SU-DHL-6 (cell line): ENCODE measurements at regions not wholly inside any gene's neighbourhood (a gene's known extent, or its start where the extent isn't known, plus 50 kb on each side); places are given as distances from the start of the nearest gene placed in this dataset.

ENCODE experiments used
- H2AFZ ChIP-seq: fragments of 200-600 bp; sonication (generic); 2 replicates; pipeline ENCODE4 v1.6.1; 2014; ENCODE audit warnings: low read depth, mild to moderate bottlenecking, moderate library complexity, mixed read lengths, antibody characterized with exemption, low read length; ENCODE audit not compliant: severe bottlenecking
- H3F3A ChIP-seq: fragments of 200-600 bp; shearing (Covaris generic); 2 replicates; pipeline ENCODE4 v1.6.0; 2016; ENCODE audit warnings: antibody characterized with exemption, mild to moderate bottlenecking; ENCODE audit not compliant: insufficient read depth
- H3K27ac ChIP-seq: fragments of 200-600 bp; sonication (generic); 2 replicates; pipeline ENCODE4 v1.5.1; 2016; ENCODE audit warnings: low read depth, mild to moderate bottlenecking, low read length, moderate library complexity, mixed read lengths
- H3K27me3 ChIP-seq: fragments of 200-600 bp; sonication (generic), shearing (Covaris generic); 2 replicates; pipeline ENCODE4 v1.6.0; 2014; ENCODE audit warnings: mild to moderate bottlenecking, low read length
- H3K36me3 ChIP-seq: fragments of 200-600 bp; sonication (generic); 2 replicates; pipeline ENCODE4 v1.6.1; 2014; ENCODE audit warnings: mild to moderate bottlenecking, low read length, mixed read lengths
- H3K4me2 ChIP-seq: fragments of 300-600, 200-600 bp; shearing (Covaris generic), sonication (generic); 2 replicates; pipeline ENCODE4 v1.6.0; 2014; ENCODE audit warnings: low read length, low read depth, mild to moderate bottlenecking; ENCODE audit not compliant: poor library complexity, severe bottlenecking
- H3K4me3 ChIP-seq: fragments of 200-600 bp; sonication (generic); 2 replicates; pipeline ENCODE4 v1.5.1; 2014; ENCODE audit warnings: antibody characterized with exemption, low read length, mild to moderate bottlenecking, mixed read lengths; ENCODE audit not compliant: insufficient read depth, poor library complexity, severe bottlenecking
- H3K79me2 ChIP-seq: fragments of 200-600 bp; sonication (generic); 2 replicates; pipeline ENCODE4 v1.6.1; 2014; ENCODE audit warnings: mild to moderate bottlenecking, low read length, moderate library complexity; ENCODE audit not compliant: insufficient read depth
- H3K9ac ChIP-seq: fragments of 200-600 bp; sonication (generic); 2 replicates; pipeline ENCODE4 v1.7.0; 2014; ENCODE audit warnings: mild to moderate bottlenecking, low read length
- H3K9me2 ChIP-seq: fragments of 200-600 bp; sonication (generic); replicated peaks from 2 replicates; pipeline ENCODE4 v1.6.1; 2014; ENCODE audit warnings: low read length; ENCODE audit not compliant: insufficient read depth
- H3K9me3 ChIP-seq: fragments of 200-600 bp; sonication (generic); 2 replicates; pipeline ENCODE4 v1.6.1; 2014; ENCODE audit warnings: low read length, mixed read lengths; ENCODE audit not compliant: insufficient read depth
- H4K20me1 ChIP-seq: fragments of 200-600 bp; sonication (generic); 2 replicates; pipeline ENCODE4 v1.6.1; 2014; ENCODE audit warnings: low read depth, mild to moderate bottlenecking, antibody characterized with exemption, low read length, moderate library complexity, mixed read lengths
- CTCF ChIP-seq: fragments of 200-600 bp; sonication (generic); IDR thresholded peaks from one replicate; pipeline ENCODE4 v1.5.1; 2017; ENCODE audit warnings: antibody characterized with exemption, mild to moderate bottlenecking, low read length, moderate library complexity; ENCODE audit not compliant: insufficient read depth, poor library complexity, severe bottlenecking
- EZH2phosphoT487 ChIP-seq: fragments of 200-600 bp; sonication (generic), shearing (Covaris generic); conservative IDR thresholded peaks from 2 replicates; pipeline ENCODE4 v1.6.1; 2018; ENCODE audit warnings: mild to moderate bottlenecking, antibody characterized with exemption, low read length, moderate library complexity, mixed read lengths

- Histone ChIP-seq H3K27me3 (no peaks in the 10 kb centered on the region), H4K20me1 (no peaks in the 10 kb centered on the region), H3K4me3 (no peak overlapping the region), H3K27ac (no peak overlapping the region), H3F3A (no peaks in the 10 kb centered on the region), H2AFZ (no peak overlapping the region), H3K9me2 (no peaks in the 10 kb centered on the region), H3K9ac (no peak overlapping the region), H3K9me3 (no peaks in the 10 kb centered on the region), H3K79me2 (no peaks in the 10 kb centered on the region), H3K36me3 (no peaks in the 10 kb centered on the region), H3K4me2 (no peak overlapping the region)
- no peak for TF ChIP-seq CTCF
- no peak for TF ChIP-seq EZH2phosphoT487
These were observed 77.7 kb upstream of the DHX15 start for GRCh38 chr4:24662056-24662455.

GRCh38 chr4:24662542-24662941 lies 78.2 kb upstream of the DHX15 start:
- Histone ChIP-seq H3K4me2 (no peak overlapping the region), H3F3A (no peaks in the 10 kb centered on the region), H3K36me3 (no peaks in the 10 kb centered on the region), H3K27ac (no peak overlapping the region), H2AFZ (no peak overlapping the region), H3K9me2 (no peaks in the 10 kb centered on the region), H3K79me2 (no peaks in the 10 kb centered on the region), H3K9ac (no peak overlapping the region), H3K4me3 (no peak overlapping the region), H4K20me1 (no peaks in the 10 kb centered on the region), H3K9me3 (no peaks in the 10 kb centered on the region), H3K27me3 (no peaks in the 10 kb centered on the region)
- TF ChIP-seq CTCF (no peak), EZH2phosphoT487 (no peak)

DNA sequence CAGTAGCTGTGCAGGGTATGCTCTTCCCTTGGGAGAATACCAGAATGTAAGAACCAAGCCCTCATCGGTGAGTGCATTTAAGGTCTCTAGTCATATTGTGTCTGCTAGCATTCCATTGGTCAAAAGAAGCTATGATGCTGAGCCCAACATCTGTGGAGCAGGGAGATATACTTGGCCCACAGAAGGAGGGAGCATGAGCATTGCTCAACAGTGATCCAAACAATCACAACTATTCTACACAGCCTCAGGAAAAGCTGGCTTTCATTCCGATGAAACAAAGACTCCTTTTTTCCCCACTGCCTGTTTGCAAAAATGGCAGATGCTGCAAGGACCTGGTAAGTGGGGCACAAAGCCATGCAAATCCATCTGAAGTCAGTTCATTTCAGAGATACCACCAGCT lies 80.6 kb upstream of the DHX15 start:
- H4K20me1 ChIP-seq = no peaks in the 10 kb centered on the region
- no peak overlapping the region for H3K27ac ChIP-seq
- H3K79me2 ChIP-seq = no peaks in the 10 kb centered on the region
- no peak for TF ChIP-seq CTCF
- TF ChIP-seq EZH2phosphoT487 = no peak
- H3F3A ChIP-seq = no peaks in the 10 kb centered on the region
- no peaks in the 10 kb centered on the region for H3K36me3 ChIP-seq
- no peaks in the 10 kb centered on the region for H3K9me3 ChIP-seq
- no peak overlapping the region for H2AFZ ChIP-seq
- H3K4me3 ChIP-seq = no peak overlapping the region
- H3K9me2 ChIP-seq = no peaks in the 10 kb centered on the region
- no peak overlapping the region for H3K9ac ChIP-seq
- H3K4me2 ChIP-seq = no peak overlapping the region
- H3K27me3 ChIP-seq = no peaks in the 10 kb centered on the region

DNA sequence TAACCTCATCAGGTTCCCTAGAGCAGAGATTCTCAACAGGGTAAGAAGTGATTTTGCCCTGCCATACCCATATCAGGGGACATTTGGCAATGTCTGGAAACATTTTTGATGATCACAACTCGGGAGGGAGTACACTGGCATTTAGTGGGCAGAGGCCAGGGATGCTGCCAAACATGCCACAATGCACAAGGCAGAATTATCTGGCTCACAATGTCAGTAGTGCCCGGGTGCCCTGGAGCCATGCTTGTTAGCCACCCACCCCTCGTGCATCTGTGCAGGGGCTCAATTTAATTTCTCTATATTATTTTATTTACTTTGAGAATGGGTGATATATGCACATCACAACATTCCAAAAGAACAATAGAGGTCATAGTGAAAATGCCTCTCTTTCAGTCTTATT lies 82.0 kb upstream of the DHX15 start:
- Histone ChIP-seq H3F3A (no peaks in the 10 kb centered on the region), H3K9ac (no peak overlapping the region), H4K20me1 (no peaks in the 10 kb centered on the region), H3K9me3 (no peaks in the 10 kb centered on the region), H3K27me3 (no peaks in the 10 kb centered on the region), H3K4me2 (no peak overlapping the region), H2AFZ (no peak overlapping the region), H3K4me3 (no peak overlapping the region), H3K36me3 (no peaks in the 10 kb centered on the region), H3K27ac (no peak overlapping the region), H3K79me2 (no peaks in the 10 kb centered on the region), H3K9me2 (no peaks in the 10 kb centered on the region)
- TF ChIP-seq CTCF (no peak), EZH2phosphoT487 (no peak)
